Occipital lobe (tissue), 1 donor: ENCODE measurements at regions not wholly inside any gene's neighbourhood (a gene's known extent, or its start where the extent isn't known, plus 50 kb on each side); places are given as distances from the start of the nearest gene placed in this dataset.

ENCODE experiments used
- DNase-seq: peaks from one replicate; lab custom pipeline; 2025; lab: John Stamatoyannopoulos, UW

DNA sequence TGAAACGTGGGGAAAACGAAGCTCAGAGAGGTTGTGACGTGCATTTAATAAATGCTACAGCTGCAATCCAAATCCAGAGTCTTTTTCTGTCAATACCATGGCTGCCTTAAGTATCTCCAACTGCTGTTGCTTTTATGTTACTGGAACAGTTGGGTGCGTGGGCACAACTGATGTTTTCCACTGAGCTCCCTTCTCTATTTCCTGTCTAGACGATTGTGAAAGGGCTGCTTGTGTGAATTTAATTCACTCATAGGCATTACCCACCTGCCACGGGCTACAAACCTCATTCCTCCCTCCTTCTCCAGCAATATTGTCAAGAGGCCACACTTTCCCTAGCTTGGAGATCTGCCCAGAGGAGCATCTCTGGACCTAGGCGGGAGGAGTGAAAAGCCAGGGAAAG lies 526.0 kb downstream of the MID1IP1 start:
- DNase-seq = no peak

- DNase-seq = no peak
Measured at GRCh38 chrX:39327705-39328104, 526.4 kb downstream of the MID1IP1 start.

GRCh38 chrX:39328661-39329060 lies 527.4 kb downstream of the MID1IP1 start:
- DNase-seq = no peak

- no peak for DNase-seq
Measured at GRCh38 chrX:39331082-39331704, 529.9 kb downstream of the MID1IP1 start.

- no peak for DNase-seq
Measured at GRCh38 chrX:39333451-39333850, 532.2 kb downstream of the MID1IP1 start.

DNA sequence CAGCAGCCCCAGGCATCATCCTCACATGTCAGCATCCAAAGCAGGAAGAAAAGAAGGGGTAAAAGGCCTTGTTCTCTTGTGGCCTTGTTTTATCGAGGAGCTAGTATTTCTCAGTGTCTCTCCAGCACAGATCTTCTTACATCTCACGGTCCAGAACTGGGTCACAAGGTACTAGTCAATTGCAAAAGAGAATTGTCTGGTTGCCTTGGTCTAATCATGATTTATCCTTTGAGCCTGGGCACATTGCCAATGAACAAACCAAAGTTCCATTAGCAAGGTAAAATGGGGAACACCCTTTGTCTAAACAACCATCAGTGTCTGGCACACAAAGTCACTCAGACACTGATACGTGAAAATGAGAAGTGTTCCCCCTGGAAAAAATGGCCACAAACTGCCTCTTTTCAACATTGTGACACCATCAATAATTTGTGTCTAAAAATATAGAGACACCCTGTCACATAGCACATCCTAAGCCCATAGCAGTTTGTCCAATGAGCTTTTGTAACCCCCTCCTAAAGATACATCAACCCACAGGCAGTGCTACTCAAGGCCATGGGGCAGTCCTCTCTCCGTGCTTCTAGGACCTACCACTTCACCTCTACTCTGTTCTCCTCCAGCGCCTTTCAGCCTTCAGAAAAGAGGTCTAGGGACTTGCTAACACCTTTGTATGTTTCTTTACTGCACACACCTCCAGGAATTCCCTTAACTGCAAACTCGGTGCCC lies 534.4 kb downstream of the MID1IP1 start:
- no peak for DNase-seq

DNA sequence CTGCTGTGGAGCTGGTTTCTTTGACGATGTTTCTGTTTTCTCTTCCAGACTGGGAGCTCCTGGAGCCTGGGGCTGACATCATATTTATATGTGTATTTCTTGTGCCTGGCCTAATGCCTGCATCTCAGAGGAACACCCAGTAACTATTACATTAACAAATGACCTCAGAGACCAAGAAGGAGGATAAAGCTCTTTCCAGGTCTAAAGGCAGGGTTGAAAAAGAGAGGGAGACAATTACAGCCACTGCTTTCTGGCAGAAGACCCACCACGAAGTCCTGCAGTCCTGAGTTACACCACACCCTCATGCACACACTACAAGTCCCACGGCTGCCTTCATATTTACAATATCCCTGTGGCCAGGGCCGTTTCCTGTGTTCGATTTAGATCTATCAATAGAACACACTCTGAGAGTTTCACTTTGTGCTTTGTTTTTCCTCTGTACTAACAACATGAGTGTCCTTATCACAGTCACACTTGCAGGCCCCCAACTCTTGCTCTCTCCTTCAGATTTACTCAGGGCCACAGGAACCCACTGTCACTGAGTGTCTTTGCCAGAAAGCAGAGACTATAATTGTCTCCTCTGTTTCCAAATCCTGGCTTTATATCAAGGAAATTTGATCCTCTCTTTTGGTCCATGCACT lies 535.5 kb downstream of the MID1IP1 start:
- DNase-seq = no peak

DNA sequence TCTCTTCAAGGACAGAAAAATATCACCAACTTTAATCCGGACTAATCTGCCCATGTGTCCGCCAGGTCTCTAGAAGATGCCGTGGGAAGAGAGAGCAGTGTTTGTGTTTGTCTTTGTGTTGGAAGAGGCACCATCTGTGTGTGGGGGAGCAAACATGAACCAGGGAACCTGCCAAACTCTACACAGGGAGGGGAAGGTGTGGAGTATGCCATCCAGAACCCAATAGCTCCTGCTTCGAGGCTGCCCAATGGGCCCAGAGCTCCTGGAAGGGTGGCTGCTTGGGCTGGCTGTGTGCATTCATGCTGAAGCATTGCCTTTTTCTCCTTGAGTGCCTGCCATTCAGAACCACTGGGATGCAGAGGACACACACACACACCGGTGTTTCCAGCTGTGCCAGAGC lies 536.2 kb downstream of the MID1IP1 start:
- no peak for DNase-seq

DNA sequence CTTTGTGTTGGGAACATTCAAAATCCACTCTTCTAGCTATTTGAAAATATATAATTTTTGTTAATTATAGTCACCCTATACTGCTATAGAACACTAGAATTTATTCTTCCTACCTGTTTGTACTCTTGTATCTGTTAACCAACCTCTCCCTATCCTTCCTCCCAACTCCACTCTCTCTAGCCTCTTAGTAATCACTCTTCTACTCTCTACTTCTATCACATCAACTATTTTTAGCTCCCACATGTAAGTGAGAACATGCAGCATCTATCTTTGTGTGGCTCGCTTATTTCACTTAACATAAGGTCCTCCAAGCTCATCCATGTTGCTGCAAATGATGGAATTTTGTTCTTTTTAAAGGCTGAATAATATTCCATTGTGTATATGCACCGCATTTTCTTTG lies 537.3 kb downstream of the MID1IP1 start:
- no peak for DNase-seq

- DNase-seq = no peak
Measured at GRCh38 chrX:39356119-39356807, 555.0 kb downstream of the MID1IP1 start.

- DNase-seq = no peak
Measured at GRCh38 chrX:39360101-39360500, 558.8 kb downstream of the MID1IP1 start.

- no peak for DNase-seq
Measured at GRCh38 chrX:39361736-39362135, 560.5 kb downstream of the MID1IP1 start.

DNA sequence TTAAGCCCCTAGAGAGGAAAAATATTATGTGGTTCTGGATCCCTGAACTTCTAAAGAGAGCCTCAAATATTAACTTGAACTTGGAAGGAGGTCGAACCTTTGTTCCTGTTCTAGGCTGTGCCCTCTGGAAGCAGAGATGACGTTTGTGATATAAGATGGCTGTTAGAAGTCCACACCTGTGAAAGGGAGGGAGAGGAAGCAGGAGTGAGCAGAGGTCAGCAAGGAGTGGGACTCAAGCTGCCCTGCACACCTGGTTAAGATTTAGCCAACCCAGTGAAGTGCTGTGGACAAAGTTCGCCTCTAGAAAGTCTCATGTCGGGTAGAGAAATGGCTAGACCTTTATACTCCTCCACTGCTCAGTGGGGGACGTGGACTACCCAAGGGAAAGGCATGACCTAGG lies 566.2 kb downstream of the MID1IP1 start:
- no peak for DNase-seq

DNA sequence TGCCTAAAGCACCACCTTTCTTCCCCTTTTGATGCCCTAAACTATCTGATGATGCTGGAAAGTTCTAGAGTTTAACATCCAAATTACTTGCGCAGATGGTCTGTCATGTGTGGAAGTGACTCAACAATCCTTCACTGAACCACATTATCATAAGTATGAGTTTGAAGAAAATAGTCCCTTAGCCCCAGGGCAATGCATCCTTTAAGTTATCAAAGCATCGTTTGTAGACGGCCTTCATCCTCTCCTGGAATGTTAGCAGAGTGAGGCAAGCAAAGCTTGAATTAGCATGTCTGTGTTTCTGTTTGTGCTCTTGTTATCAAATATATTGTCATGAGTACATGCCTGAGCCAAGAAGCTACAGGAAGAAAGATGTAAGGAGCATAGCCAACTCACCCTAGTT lies 570.9 kb downstream of the MID1IP1 start:
- no peak for DNase-seq

DNA sequence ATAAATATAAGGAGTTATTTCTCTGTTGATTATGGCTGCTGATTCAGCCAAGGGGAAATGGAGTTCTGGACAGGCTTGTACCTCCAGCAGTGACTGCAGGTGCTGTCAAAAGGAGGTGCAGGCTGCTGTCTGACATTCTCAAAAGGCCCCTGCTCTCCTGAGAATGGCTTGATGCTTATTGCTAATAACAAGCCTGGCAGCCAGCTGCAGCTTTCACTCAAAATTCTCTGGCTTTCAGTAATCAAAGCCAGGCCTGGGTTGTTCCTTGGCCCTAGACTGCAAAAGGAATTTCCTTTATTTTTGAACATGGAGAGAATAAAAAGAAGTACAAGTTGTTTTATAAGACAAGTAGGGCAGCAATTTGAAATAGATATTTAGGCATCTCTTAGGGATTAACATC lies 575.9 kb downstream of the MID1IP1 start:
- no peak for DNase-seq

DNA sequence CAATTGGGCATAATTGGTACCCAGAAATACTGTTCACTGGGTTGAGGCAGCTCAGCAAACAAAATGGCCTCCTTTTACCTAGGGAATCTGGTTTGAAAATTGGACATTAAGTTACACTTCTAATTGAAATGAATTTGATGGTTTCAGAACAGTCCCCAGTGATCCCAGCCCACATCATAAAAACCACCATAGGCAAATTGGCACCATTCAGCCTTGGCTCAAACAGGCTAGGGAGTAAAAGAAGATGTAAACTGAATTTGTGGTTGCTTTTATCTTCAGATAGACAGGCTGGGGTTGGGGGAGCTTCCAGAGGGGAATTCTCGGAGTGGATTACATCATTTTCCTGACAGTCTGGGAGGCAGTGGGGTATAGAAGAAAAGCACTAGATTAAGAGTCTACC lies 576.5 kb downstream of the MID1IP1 start:
- no peak for DNase-seq

- no peak for DNase-seq
Measured at GRCh38 chrX:39381422-39381821, 580.2 kb downstream of the MID1IP1 start.

- no peak for DNase-seq
Measured at GRCh38 chrX:39384996-39385395, 583.7 kb downstream of the MID1IP1 start.

DNA sequence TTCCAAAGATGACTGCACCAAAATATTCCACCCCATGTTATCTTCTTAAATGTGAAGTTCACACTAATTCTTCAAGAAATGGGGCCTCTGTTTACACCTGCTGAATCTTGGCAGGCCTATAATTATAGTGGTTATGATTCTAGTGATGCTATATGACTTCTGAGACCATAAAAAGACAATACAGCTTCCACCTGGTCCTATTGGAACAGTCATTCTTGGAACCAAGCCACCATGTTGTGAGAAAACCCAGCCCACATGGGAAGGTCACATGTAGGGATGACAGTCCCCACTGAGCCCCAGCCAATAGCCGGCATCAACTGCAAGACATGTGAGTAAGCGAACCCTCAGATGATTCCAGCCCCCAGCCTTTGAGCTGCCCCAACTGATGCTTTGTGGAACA lies 587.5 kb downstream of the MID1IP1 start:
- no peak for DNase-seq

- DNase-seq = no peak
Measured at GRCh38 chrX:39396358-39396995, 595.2 kb downstream of the MID1IP1 start.

- no peak for DNase-seq
Measured at GRCh38 chrX:39397561-39398199, 596.4 kb downstream of the MID1IP1 start.
